Left ventricle myocardium inferior (tissue), 1 donor: ENCODE measurements at regions not wholly inside any gene's neighbourhood (a gene's known extent, or its start where the extent isn't known, plus 50 kb on each side); places are given as distances from the start of the nearest gene placed in this dataset.

Experiments used
- DNase-seq: peaks from one replicate; pipeline ENCODE4 v3.0.0-alpha.2; 2020
- H3K27ac ChIP-seq: fragments of 200-600 bp; replicated peaks from 2 replicates; pipeline ENCODE4 v1.8.0; 2021
- H3K27me3 ChIP-seq: fragments of 200-600 bp; 2 replicates; pipeline ENCODE4 v1.8.0; 2021; ENCODE audit warnings: low read depth
- H3K36me3 ChIP-seq: fragments of 200-600 bp; 2 replicates; pipeline ENCODE4 v1.8.0; 2021
- H3K4me1 ChIP-seq: fragments of 200-600 bp; 2 replicates; pipeline ENCODE4 v1.8.0; 2021
- H3K4me3 ChIP-seq: fragments of 200-600 bp; 2 replicates; pipeline ENCODE4 v1.8.0; 2021; ENCODE audit warnings: mild to moderate bottlenecking, moderate library complexity
- H3K9me3 ChIP-seq: fragments of 200-600 bp; replicated peaks from 2 replicates; pipeline ENCODE4 v1.8.0; 2021
- CTCF ChIP-seq: fragments of 200-600 bp; IDR thresholded peaks from 2 replicates; pipeline ENCODE4 v1.8.0; 2021; ENCODE audit warnings: antibody characterized with exemption, mild to moderate bottlenecking, borderline replicate concordance
- intact Hi-C: fragments of 100-400 bp; cut with micrococcal nuclease; formaldehyde crosslinking; loops from one replicate; pipeline ENCODE4 v1.11.0; 2022
- donor health status: DM: no; HTN: yes; CAD: no; lungs with severe emphysema.

DNA sequence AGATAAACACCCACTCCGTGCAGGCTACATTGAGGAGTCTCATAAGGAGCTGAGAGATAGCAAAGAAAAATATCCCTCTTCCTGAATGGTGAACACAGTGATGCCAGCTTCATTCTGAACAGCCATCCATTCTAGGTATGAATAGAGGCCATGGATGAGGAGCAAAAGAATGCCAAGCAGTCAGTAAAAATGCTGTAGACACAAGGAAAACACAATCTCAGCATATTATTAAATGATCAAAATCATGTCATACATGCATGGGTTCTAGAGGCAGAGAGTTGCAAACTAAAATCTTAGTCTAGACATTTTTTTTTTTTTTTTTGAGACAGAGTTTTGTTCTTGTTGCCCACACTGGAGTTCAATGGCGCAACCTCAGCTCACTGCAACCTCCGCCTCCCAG lies 313.0 kb downstream of the SOX9 start:
- no peaks in the 10 kb centered on the region for H3K36me3 ChIP-seq
- intact Hi-C loops, result no loop called here
- H3K9me3 ChIP-seq, result no peaks in the 10 kb centered on the region
- H3K4me1 ChIP-seq, result no peaks in the 10 kb centered on the region
- H3K27me3 ChIP-seq, result peaks cover 46% of the 10 kb centered on the region
- H3K27ac ChIP-seq, result no peak overlapping the region
- H3K4me3 ChIP-seq, result no peak overlapping the region
- no peak for DNase-seq
- TF ChIP-seq CTCF, result no peak

DNA sequence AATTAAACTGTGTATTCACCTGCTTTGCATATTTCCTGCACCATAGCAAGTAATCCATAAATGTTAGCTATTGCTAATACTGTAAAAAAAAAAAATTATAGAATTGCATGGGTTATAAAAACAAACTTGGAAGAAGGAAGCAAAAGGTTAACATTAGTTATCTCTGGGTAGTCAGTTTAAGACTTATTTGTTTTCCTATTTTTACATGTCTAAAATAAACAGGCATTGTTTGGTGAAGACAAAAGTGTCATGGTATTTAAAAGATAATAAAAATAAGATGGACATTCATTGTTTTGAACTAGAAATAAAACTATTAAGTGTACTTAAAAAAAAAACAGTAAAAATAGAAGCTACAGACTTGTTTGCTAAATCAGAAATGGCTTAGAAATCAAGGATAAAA lies 313.8 kb downstream of the SOX9 start:
- Histone ChIP-seq H3K4me1 (no peaks in the 10 kb centered on the region), H3K27ac (no peak overlapping the region), H3K4me3 (no peak overlapping the region), H3K36me3 (no peaks in the 10 kb centered on the region), H3K9me3 (no peaks in the 10 kb centered on the region), H3K27me3 (peaks cover 51% of the 10 kb centered on the region)
- intact Hi-C loops, result no loop called here
- no peak for DNase-seq
- no peak for TF ChIP-seq CTCF

DNA sequence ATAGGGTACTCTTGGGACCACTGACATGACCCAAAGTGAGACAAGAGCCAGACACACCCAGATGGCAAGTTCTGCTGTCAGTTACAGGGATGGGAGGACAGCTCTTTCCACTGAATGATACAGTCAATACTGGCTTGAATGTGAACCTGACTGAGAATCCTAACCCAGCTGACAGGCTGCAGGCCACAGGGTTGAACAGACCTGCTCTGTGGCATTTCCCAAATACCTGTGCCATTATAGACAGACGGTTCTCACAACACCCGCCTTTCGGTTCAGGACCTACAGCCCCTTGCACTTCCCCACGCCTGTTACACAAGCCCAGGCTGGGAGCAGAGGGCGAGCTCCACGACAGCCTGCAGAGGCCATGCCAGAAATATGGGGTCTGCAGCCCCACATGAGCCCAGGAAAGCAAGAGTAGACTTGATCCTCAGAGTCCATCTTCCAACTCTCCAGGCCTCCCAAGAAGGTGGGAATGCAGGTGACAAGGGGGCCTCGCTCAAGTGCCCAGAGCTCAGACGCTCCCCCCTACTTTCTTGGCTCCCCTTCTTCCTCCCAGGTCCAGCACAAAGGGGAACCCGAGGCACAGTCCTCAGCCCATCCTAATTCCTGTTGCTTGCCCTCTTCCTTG lies 314.3 kb downstream of the SOX9 start:
- no peak for TF ChIP-seq CTCF
- Histone ChIP-seq H3K36me3 (no peaks in the 10 kb centered on the region), H3K27ac (no peak overlapping the region), H3K4me3 (no peak overlapping the region), H3K9me3 (no peaks in the 10 kb centered on the region), H3K4me1 (no peaks in the 10 kb centered on the region), H3K27me3 (peaks cover 47% of the 10 kb centered on the region)
- no peak for DNase-seq
- intact Hi-C loops, result no loop called here

GRCh38 chr17:72438783-72439182 lies 318.0 kb downstream of the SOX9 start:
- Histone ChIP-seq H3K27ac (no peak overlapping the region), H3K27me3 (peaks cover 30% of the 10 kb centered on the region), H3K4me3 (no peak overlapping the region), H3K9me3 (no peaks in the 10 kb centered on the region), H3K36me3 (no peaks in the 10 kb centered on the region), H3K4me1 (no peaks in the 10 kb centered on the region)
- TF ChIP-seq CTCF, result no peak
- no peak for DNase-seq
- intact Hi-C loops, result no loop called here

DNA sequence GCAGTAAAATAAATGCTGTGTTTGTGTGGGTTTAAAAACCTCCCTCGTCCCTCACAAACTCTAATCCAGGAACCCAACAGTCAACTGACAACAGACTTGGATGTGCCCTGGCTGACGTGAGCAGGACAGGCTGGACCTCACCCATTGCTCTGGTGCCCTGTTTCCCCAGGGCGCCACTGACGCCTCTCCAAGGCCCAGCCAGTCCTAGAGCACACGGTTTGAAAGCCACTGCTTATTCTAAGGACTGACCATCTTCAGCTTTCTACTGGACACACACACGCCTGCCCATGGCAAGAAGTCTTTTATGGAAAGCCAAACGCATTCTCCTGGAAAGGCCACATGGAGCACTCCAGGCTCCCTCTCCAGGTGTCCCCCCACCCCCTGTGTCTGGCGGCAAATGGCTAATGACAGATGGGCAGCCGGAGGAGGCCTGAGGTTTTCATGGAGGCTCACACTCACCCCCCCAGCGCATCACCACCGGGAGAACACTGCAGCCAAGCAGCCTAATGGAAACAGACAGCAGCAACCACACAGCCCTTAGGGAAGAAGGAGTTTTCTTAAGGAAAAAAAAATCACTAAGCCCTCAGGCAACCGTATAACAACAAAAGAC lies 319.2 kb downstream of the SOX9 start:
- no peak for TF ChIP-seq CTCF
- intact Hi-C loops, result no loop called here

More for the DNA sequence above, 319.2 kb downstream of the SOX9 start:
- H3K9me3 ChIP-seq, result no peaks in the 10 kb centered on the region
- no peaks in the 10 kb centered on the region for H3K36me3 ChIP-seq
- no peak for DNase-seq
- no peak overlapping the region for H3K27ac ChIP-seq
- peaks cover 32% of the 10 kb centered on the region for H3K27me3 ChIP-seq
- no peak overlapping the region for H3K4me3 ChIP-seq
- no peaks in the 10 kb centered on the region for H3K4me1 ChIP-seq
